ENCODE measurements at regions not wholly inside any gene's neighbourhood (a gene's known extent, or its start where the extent isn't known, plus 50 kb on each side); places are given as distances from the start of the nearest gene placed in this dataset.
A peak's percentile ranks its signal among the peaks of the same experiment; 100 is the strongest.

DNA sequence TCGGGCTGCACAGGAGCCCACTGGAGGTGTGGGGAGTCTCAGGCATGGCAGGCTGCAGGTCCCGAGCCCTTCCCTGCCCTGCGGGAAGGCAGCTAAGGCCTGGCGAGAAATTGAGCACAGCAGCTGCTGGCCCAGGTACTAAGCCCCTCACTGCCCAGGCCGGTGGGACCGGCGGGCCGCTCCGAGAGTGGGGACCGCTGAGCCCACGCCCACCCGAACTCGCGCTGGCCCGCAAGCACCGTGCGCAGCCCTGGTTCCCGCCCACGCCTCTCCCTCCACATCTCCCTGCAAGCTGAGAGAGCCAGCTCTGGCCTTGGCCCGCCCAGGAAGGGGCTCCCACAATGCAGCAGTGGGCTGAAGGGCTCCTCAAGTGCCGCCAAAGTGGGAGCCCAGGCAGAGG, 82.0 kb upstream of the NEIL3 start:
- no peaks in the 10 kb centered on the region; the same call in 1 of the 2 replicates for H3K4me1 ChIP-seq (ENCODE audit: low read length)
- H2AFZ ChIP-seq (ENCODE audit: low read depth, low read length): no peak overlapping the region
- H3K9me3 ChIP-seq (ENCODE audit: insufficient read depth, low read length): no peaks in the 10 kb centered on the region
- TF ChIP-seq, protein P1, sequence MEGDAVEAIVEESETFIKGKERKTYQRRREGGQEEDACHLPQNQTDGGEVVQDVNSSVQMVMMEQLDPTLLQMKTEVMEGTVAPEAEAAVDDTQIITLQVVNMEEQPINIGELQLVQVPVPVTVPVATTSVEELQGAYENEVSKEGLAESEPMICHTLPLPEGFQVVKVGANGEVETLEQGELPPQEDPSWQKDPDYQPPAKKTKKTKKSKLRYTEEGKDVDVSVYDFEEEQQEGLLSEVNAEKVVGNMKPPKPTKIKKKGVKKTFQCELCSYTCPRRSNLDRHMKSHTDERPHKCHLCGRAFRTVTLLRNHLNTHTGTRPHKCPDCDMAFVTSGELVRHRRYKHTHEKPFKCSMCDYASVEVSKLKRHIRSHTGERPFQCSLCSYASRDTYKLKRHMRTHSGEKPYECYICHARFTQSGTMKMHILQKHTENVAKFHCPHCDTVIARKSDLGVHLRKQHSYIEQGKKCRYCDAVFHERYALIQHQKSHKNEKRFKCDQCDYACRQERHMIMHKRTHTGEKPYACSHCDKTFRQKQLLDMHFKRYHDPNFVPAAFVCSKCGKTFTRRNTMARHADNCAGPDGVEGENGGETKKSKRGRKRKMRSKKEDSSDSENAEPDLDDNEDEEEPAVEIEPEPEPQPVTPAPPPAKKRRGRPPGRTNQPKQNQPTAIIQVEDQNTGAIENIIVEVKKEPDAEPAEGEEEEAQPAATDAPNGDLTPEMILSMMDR (IDR thresholded peaks at IDR 0.05; ENCODE audit: low read depth, low read length): no peak
- TF ChIP-seq EZH2phosphoT487 (IDR thresholded peaks at IDR 0.05; ENCODE audit: low read depth): no peak
- H3K27ac ChIP-seq (ENCODE audit: low read length): no peak overlapping the region
- no peaks in the 10 kb centered on the region for H3K36me3 ChIP-seq (replicated peaks; ENCODE audit: low read depth, low read length)
- no peaks in the 10 kb centered on the region for H3K27me3 ChIP-seq (ENCODE audit: low read depth, low read length)
- no peaks in the 10 kb centered on the region for H4K20me1 ChIP-seq (ENCODE audit: insufficient read depth, low read length)
- no peaks in the 10 kb centered on the region for H3K79me2 ChIP-seq (ENCODE audit: low read length)
- no peak overlapping the region for H3K9ac ChIP-seq (ENCODE audit: low read length)
- H3K4me3 ChIP-seq (ENCODE audit: low read length): no peak overlapping the region
- no peak overlapping the region for H3K4me2 ChIP-seq (ENCODE audit: low read length)

DNA sequence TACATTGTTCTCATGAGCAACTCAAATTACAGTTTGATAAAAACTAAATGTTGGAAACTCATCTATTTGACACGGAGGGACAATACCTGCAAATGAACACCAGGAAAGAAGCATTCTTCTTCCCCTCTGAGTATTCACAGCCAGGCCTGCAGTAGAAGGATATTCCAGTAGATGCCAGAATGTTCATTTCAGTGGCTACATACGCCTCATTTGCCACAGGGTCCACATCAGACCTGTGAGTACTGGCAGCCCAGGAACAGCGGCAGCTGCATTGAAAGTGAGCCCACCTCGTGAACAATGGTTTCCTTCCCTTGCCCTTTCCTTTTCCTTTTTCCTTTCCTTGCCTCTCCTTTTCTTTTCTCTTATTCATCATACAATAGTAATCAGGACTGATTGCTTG, 81.1 kb upstream of the NEIL3 start:
- H3K36me3 ChIP-seq (replicated peaks; ENCODE audit: low read depth, low read length): no peaks in the 10 kb centered on the region
- no peak overlapping the region for H3K4me3 ChIP-seq (ENCODE audit: low read length)
- no peaks in the 10 kb centered on the region for H3K79me2 ChIP-seq (ENCODE audit: low read length)
- H3K27ac ChIP-seq (ENCODE audit: low read length): no peak overlapping the region
- H2AFZ ChIP-seq (ENCODE audit: low read depth, low read length): peak overlapping the region; percentile 81
- H4K20me1 ChIP-seq (ENCODE audit: insufficient read depth, low read length): no peaks in the 10 kb centered on the region
- H3K27me3 ChIP-seq (ENCODE audit: low read depth, low read length): no peaks in the 10 kb centered on the region
- no peaks in the 10 kb centered on the region for H3K9me3 ChIP-seq (ENCODE audit: insufficient read depth, low read length)
- TF ChIP-seq, protein P1 (IDR thresholded peaks at IDR 0.05; ENCODE audit: low read depth, low read length): no peak
- no peak for TF ChIP-seq EZH2phosphoT487 (IDR thresholded peaks at IDR 0.05; ENCODE audit: low read depth)
- no peaks in the 10 kb centered on the region; the same call in 1 of the 2 replicates for H3K4me1 ChIP-seq (ENCODE audit: low read length)
- no peak overlapping the region for H3K9ac ChIP-seq (ENCODE audit: low read length)
- H3K4me2 ChIP-seq (ENCODE audit: low read length): no peak overlapping the region

DNA sequence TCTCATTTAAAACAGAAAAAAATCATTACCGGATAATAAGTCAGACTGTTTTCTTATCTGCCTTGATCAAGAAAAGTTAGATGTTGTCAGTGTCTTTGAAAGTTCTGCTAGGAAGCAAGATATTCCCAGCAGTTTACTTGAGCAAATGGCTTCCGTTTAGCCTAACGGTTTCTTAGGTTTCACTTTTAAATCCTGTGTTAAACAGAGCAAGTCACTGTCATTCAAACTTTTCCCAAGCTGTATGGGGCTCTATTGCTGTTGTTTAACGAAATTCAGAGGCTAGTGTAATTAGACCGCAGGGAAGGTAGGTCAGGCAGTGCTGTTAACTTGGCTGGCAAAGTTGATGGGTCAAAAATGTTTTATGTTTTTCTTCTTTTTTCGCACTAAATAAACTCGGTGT, 80.3 kb upstream of the NEIL3 start:
- Histone ChIP-seq H3K9me3 (ENCODE audit: insufficient read depth, low read length) (no peaks in the 10 kb centered on the region), H3K4me3 (ENCODE audit: low read length) (peak overlapping the region; percentile 47)

DNA sequence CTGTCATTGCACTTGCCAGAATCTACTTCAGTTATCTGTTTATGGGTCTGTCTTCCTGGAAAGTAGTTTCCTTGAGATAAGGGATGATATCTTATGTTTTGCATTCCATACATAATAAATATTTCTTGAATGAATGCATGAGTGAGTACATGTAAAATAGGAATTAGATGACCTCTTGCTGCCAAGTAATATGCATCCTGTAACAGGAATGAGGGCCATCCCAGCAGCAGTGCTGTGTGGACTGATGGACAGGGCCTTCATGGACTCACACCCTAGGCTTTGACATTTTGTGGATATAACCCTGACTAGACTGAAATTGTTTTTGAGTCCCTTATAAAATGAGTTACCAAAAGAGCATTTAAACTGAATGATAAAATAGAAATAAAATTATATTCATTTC, 77.2 kb upstream of the NEIL3 start:
- no peaks in the 10 kb centered on the region for H3K36me3 ChIP-seq (replicated peaks; ENCODE audit: low read depth, low read length)
- H3K4me2 ChIP-seq (ENCODE audit: low read length): no peak overlapping the region
- H3K4me3 ChIP-seq (ENCODE audit: low read length): no peak overlapping the region
- no peaks in the 10 kb centered on the region; the same call in 1 of the 2 replicates for H3K4me1 ChIP-seq (ENCODE audit: low read length)
- no peak overlapping the region for H2AFZ ChIP-seq (ENCODE audit: low read depth, low read length)
- TF ChIP-seq EZH2phosphoT487 (IDR thresholded peaks at IDR 0.05; ENCODE audit: low read depth): no peak
- TF ChIP-seq, protein P1 (IDR thresholded peaks at IDR 0.05; ENCODE audit: low read depth, low read length): no peak
- H3K9me3 ChIP-seq (ENCODE audit: insufficient read depth, low read length): no peaks in the 10 kb centered on the region
- H3K79me2 ChIP-seq (ENCODE audit: low read length): no peaks in the 10 kb centered on the region
- H3K27me3 ChIP-seq (ENCODE audit: low read depth, low read length): no peaks in the 10 kb centered on the region
- no peak overlapping the region for H3K27ac ChIP-seq (ENCODE audit: low read length)
- H4K20me1 ChIP-seq (ENCODE audit: insufficient read depth, low read length): no peaks in the 10 kb centered on the region
- H3K9ac ChIP-seq (ENCODE audit: low read length): no peak overlapping the region

More for the DNA sequence above, 80.3 kb upstream of the NEIL3 start:
- TF ChIP-seq, protein P1 (IDR thresholded peaks at IDR 0.05; ENCODE audit: low read depth, low read length): no peak
- no peak for TF ChIP-seq EZH2phosphoT487 (IDR thresholded peaks at IDR 0.05; ENCODE audit: low read depth)
- H3K79me2 ChIP-seq (ENCODE audit: low read length): no peaks in the 10 kb centered on the region
- H3K27ac ChIP-seq (ENCODE audit: low read length): no peak overlapping the region
- H3K36me3 ChIP-seq (replicated peaks; ENCODE audit: low read depth, low read length): no peaks in the 10 kb centered on the region
- H4K20me1 ChIP-seq (ENCODE audit: insufficient read depth, low read length): no peaks in the 10 kb centered on the region
- no peaks in the 10 kb centered on the region for H3K27me3 ChIP-seq (ENCODE audit: low read depth, low read length)
- no peak overlapping the region for H3K9ac ChIP-seq (ENCODE audit: low read length)
- H3K4me1 ChIP-seq (ENCODE audit: low read length): no peaks in the 10 kb centered on the region; the same call in 1 of the 2 replicates
- H2AFZ ChIP-seq (ENCODE audit: low read depth, low read length): peak overlapping the region; percentile 81
- peak overlapping the region; percentile 48 for H3K4me2 ChIP-seq (ENCODE audit: low read length)
